PC-9 (cell line): ENCODE measurements at regions not wholly inside any gene's neighbourhood (a gene's known extent, or its start where the extent isn't known, plus 50 kb on each side); places are given as distances from the start of the nearest gene placed in this dataset.

Experiments
- CTCF ChIP-seq: fragments of 200-600 bp; sonication (generic); conservative IDR thresholded peaks from 2 replicates; pipeline ENCODE4 v1.6.1; 2017; ENCODE audit warnings: mixed run types, antibody characterized with exemption, mild to moderate bottlenecking, moderate library complexity
- EZH2 ChIP-seq: fragments of 200-600 bp; sonication (generic); IDR thresholded peaks from 2 replicates; pipeline ENCODE4 v1.8.0; 2017; ENCODE audit warnings: antibody characterized with exemption, low read depth

- TF ChIP-seq CTCF = no peak
- no peak for TF ChIP-seq EZH2
Measured at GRCh38 chr1:218503102-218503501, 158.0 kb downstream of the TGFB2 start.
